Upper lobe of left lung (tissue), 4 donors: ENCODE measurements at regions not wholly inside any gene's neighbourhood (a gene's known extent, or its start where the extent isn't known, plus 50 kb on each side); places are given as distances from the start of the nearest gene placed in this dataset.

ENCODE experiments used
- CTCF ChIP-seq, 6 experiments: fragments of 450-650 bp in 4 of 6; fragments of 200-600 bp in 2 of 6; sonication (generic) in 2 of 6; IDR thresholded peaks; one replicate each; pipeline ENCODE4 v1.5.1; 2016 to 2019; ENCODE audit warnings: antibody characterized with exemption in 6 of 6
- POLR2A ChIP-seq, 4 donors: fragments of 450-650 bp; IDR thresholded peaks; one replicate each; pipeline ENCODE4 v1.5.1; 2016 to 2017; ENCODE audit warnings: antibody characterized with exemption in 4 of 4, mild to moderate bottlenecking in 2 of 4

DNA sequence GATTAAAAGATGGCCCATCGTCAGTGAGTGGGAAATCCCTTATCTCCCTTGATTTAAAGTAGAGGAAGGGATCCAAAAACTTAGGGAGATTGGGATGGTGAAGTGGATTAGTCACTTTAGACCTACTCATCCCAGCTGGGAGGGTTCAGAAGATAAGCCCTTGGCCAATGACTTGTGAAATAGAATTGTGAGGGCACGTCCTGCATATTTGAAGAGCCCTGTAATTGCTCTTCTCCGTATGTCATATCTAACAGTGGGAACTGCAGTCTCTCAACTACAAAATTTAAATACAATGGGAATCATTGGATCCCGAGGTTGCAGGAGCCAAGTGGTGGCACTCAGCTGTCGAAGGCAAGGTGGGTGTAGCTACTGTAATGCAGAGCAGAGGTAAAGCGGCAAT lies 65.4 kb upstream of the C9orf72 start:
- TF ChIP-seq CTCF (IDR thresholded peaks at IDR 0.05) (no peak), POLR2A (IDR thresholded peaks at IDR 0.05) (no peak)
